ENCODE measurements at regions not wholly inside any gene's neighbourhood (a gene's known extent, or its start where the extent isn't known, plus 50 kb on each side); places are given as distances from the start of the nearest gene placed in this dataset.

GRCh38 chr9:2481216-2481615, 140.4 kb upstream of the VLDLR start:
- no peak for DNase-seq (ENCODE audit: extremely low read depth, low read depth)
- TF ChIP-seq CTCF (IDR thresholded peaks at IDR 0.05; ENCODE audit: low read depth, low read length), result no peak

- TF ChIP-seq CTCF (IDR thresholded peaks at IDR 0.05; ENCODE audit: low read depth, low read length), result no peak
- no peak for DNase-seq (ENCODE audit: extremely low read depth, low read depth)
These were observed 134.6 kb upstream of the VLDLR start for GRCh38 chr9:2486988-2487387.

GRCh38 chr9:2489838-2490314, 131.7 kb upstream of the VLDLR start:
- no peak for TF ChIP-seq CTCF (IDR thresholded peaks at IDR 0.05; ENCODE audit: low read depth, low read length)
- peak; percentile 61 for DNase-seq (ENCODE audit: extremely low read depth, low read depth)

GRCh38 chr9:2492161-2492560, 129.4 kb upstream of the VLDLR start:
- TF ChIP-seq CTCF (IDR thresholded peaks at IDR 0.05; ENCODE audit: low read depth, low read length), result no peak
- no peak for DNase-seq (ENCODE audit: extremely low read depth, low read depth)

- DNase-seq (ENCODE audit: extremely low read depth, low read depth), result no peak
These were observed 128.5 kb upstream of the VLDLR start for GRCh38 chr9:2493109-2493508.

GRCh38 chr9:2493529-2493928, 128.1 kb upstream of the VLDLR start:
- no peak for TF ChIP-seq CTCF (IDR thresholded peaks at IDR 0.05; ENCODE audit: low read depth, low read length)
- no peak for DNase-seq (ENCODE audit: extremely low read depth, low read depth)

More at GRCh38 chr9:2493109-2493508, 128.5 kb upstream of the VLDLR start:
- no peak for TF ChIP-seq CTCF (IDR thresholded peaks at IDR 0.05; ENCODE audit: low read depth, low read length)

GRCh38 chr9:2494562-2494961, 127.0 kb upstream of the VLDLR start:
- DNase-seq (ENCODE audit: extremely low read depth, low read depth), result peak; percentile 27
- no peak for TF ChIP-seq CTCF (IDR thresholded peaks at IDR 0.05; ENCODE audit: low read depth, low read length)
